ENCODE measurements at regions not wholly inside any gene's neighbourhood (a gene's known extent, or its start where the extent isn't known, plus 50 kb on each side); places are given as distances from the start of the nearest gene placed in this dataset.
"Not testable (repeated sequence)": the region's sequence is repeated elsewhere in the genome, so short reads cannot be mapped to it uniquely, and the experiment has no call there.

DNA sequence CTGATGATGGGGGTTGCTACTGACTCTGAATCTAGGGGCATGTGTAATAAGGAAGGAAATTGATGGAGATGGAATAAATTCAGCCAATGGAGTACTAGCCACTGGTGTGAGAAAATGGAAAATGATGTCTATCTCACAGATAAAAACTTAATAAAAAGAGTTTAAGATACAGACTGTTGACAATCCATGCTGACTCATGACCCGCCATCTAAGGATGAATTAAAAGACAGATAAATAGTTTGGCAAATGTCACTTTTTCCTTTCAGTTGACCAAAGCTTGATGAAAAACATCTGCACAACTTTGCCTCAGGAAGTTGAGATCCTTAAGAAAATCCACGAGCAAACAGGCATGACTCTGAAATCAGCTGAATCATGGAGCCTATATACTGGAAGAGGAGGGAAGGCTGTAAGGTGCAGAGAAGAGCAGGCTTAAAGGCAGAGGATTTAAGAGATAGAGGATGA, 82.6 kb upstream of the BMP5 start:
- DNase-seq: no peak

GRCh38 chr6:55955684-55956083, 80.3 kb upstream of the BMP5 start:
- DNase-seq: no peak

DNA sequence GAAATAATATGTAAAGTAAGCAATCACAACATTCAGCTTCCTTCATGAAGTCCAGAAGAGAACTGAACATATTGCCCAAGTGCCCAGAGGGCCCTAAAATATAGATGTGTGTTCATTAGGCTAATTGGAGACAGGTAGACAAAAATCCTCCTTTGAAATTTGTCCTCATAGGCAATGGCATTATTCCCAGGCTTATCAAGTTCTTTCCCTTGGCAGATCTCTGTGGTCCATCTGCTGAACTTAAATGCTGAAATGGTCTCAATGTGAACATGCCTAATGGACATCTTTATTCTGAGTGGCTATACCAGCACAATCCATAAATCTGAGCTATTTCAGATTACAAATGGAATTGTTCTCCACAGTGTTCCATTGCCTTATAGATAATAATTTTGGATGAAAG, 79.0 kb upstream of the BMP5 start:
- no peak for DNase-seq

- no peak for DNase-seq
These were observed 77.9 kb upstream of the BMP5 start for GRCh38 chr6:55953335-55953734.

GRCh38 chr6:55950071-55950814, 74.9 kb upstream of the BMP5 start:
- DNase-seq: no peak

DNA sequence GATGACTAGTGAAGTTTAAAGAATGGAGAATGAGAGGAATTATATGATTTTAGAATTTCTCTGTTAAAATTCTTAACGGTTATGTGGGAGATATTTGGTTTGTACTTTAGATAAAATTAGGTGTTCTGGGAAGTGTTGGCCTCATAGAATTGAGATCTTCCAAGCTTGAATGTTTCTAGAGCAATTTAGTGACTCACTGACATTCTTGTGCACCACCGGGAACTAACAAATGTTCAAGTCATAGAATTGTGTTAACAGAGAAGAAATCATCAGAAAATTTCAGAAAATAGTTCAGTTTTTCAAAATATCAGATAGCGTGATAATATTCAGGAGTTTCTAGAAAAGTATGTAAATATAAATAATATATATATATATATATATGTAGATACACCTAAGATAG, 67.9 kb upstream of the BMP5 start:
- DNase-seq: no peak

DNA sequence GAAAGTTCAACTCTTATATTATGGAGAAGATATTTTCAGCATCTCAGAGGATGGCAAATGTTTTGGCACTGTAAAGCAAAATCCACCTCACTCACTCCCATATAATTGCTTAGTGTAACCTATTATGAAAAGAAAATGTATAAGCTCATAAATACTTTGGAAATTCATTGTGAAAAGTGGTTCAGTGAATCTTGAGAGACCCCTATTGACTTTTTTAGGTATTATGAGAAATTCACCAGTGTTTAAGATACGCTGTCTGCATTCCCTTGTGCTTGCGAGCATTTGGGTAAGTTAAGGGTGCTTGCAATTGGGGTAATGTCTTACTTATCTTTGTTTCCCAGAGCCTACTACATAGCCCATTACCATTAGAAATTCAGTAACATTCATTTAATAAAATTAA, 66.3 kb upstream of the BMP5 start:
- no peak for DNase-seq

DNA sequence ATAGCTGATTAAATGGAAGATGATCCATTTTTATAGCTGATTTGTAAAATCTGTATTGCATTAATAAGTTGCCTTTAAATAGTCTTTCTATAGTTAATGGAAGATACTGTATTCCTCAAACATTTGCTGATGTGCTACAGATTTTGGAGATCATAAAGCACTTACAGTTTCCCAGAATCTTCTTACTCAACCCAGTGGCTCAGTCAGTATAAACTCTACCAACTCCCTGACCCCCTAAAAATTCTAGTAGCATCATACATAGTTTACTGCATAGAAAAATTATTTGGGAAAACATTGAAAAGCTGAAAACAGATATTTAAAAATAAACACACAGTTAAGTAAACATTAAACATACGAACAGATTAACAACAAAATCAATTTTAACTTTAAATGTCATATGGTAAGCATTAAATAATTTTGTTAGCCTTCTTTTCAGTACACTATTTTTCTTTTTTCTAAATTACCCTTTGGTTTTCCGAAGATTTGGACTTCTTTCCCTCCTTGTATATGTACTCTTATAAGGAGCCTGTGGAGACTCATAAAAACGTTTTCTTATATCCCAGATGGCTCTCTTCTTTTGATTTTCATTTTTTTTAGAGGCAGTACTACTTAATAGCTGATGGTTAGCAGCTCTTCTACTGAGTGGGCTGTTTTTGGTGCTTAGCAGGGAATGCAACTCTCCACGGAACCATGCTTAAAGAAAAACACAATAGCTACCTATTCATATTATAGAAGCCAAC, 62.7 kb upstream of the BMP5 start:
- no peak for DNase-seq

GRCh38 chr6:55937261-55937947, 62.0 kb upstream of the BMP5 start:
- no peak for DNase-seq

DNA sequence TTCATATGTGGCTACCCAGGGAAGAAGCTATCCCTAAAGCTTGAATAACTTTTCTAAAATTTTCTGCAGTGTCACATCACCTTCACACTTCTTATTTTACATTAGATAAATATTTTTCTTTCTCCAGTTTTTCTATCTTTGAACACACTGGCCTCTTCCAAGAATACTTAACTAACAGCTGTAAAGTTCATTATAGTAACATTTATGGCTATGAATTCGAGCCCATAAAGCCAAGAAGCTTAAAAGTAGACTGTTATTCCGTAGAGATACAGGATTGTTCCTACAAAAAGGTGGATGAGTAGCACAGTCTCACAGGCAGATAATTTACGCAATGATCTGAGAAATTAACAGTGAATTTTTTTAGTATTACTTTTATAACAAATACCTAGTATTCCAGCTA, 55.7 kb upstream of the BMP5 start:
- no peak for DNase-seq

DNA sequence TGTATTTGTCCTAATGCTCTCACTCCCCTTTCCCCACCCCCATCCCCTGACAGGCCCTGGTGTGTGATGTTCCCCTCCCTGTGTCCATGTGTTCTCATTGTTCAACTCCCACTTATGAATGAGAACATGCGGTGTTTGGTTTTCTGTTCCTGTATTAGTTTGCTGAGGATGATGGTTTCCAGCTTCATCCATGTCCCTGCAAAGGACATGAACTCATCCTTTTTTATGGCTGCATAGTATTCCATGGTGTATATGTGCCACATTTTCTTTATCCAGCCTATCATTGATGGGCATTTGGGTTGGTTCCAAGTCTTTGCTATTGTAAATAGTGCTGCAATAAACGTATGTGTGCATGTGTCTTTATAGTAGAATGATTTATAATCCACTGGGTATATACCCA, 52.3 kb upstream of the BMP5 start:
- not testable (repeated sequence) for DNase-seq

GRCh38 chr6:55925292-55925691, 49.9 kb upstream of the BMP5 start:
- DNase-seq: no peak
